RWPE2 (cell line): ENCODE measurements at regions not wholly inside any gene's neighbourhood (a gene's known extent, or its start where the extent isn't known, plus 50 kb on each side); places are given as distances from the start of the nearest gene placed in this dataset.

Experiments used
- ATAC-seq: fragments of 200-7000 bp; cut with Tn5 transposase; 3 replicates; pipeline ENCODE4 v1.9.1; 2021; ENCODE audit warnings: low read depth
- DNase-seq: peaks from one replicate; pipeline ENCODE4 v3.0.0-alpha.2; 2020; ENCODE audit warnings: low spot score
- H3K27ac ChIP-seq: fragments of 450-650 bp; 2 replicates; pipeline ENCODE4 v1.5.1; 2017; ENCODE audit warnings: mild to moderate bottlenecking; ENCODE audit not compliant: poor library complexity, severe bottlenecking
- H3K27me3 ChIP-seq: fragments of 250-450 bp; sonication (Bioruptor Pico); 2 replicates; pipeline ENCODE4 v1.5.1; 2021; ENCODE audit warnings: mild to moderate bottlenecking, moderate library complexity; ENCODE audit not compliant: insufficient read depth, poor library complexity, severe bottlenecking
- H3K36me3 ChIP-seq: fragments of 250-450 bp; sonication (Bioruptor Pico); 2 replicates; pipeline ENCODE4 v1.5.1; 2020; ENCODE audit warnings: low read depth, mild to moderate bottlenecking, moderate library complexity
- H3K4me1 ChIP-seq: fragments of 250-450 bp; sonication (Bioruptor Pico); 2 replicates; pipeline ENCODE4 v1.5.1; 2021; ENCODE audit warnings: mild to moderate bottlenecking, moderate library complexity; ENCODE audit not compliant: insufficient read depth, poor library complexity, severe bottlenecking
- H3K4me3 ChIP-seq: fragments of 250-450 bp; sonication (Bioruptor Pico); 2 replicates; pipeline ENCODE4 v1.5.1; 2021; ENCODE audit warnings: mild to moderate bottlenecking, moderate library complexity; ENCODE audit not compliant: severe bottlenecking
- H3K9me3 ChIP-seq: fragments of 250-450 bp; sonication (Bioruptor Pico); 2 replicates; pipeline ENCODE4 v1.5.1; 2021; ENCODE audit warnings: mild to moderate bottlenecking, moderate library complexity; ENCODE audit not compliant: severe bottlenecking
- CTCF ChIP-seq: fragments of 450-650 bp; IDR thresholded peaks from one replicate; pipeline ENCODE4 v1.5.1; 2017; ENCODE audit warnings: mild to moderate bottlenecking, moderate library complexity; ENCODE audit not compliant: poor library complexity, severe bottlenecking

GRCh38 chr2:847669-848068 lies 103.0 kb upstream of the SNTG2 start:
- DNase-seq (no peak), ATAC-seq (0 out of 3 replicates have a peak, but pooled peaks have one; percentile 31)
- Histone ChIP-seq H3K4me1 (no peaks in the 10 kb centered on the region), H3K9me3 (no peaks in the 10 kb centered on the region), H3K36me3 (no peaks in the 10 kb centered on the region), H3K27ac (no peak overlapping the region), H3K27me3 (no peaks in the 10 kb centered on the region), H3K4me3 (no peak overlapping the region)
- TF ChIP-seq CTCF, result no peak

DNA sequence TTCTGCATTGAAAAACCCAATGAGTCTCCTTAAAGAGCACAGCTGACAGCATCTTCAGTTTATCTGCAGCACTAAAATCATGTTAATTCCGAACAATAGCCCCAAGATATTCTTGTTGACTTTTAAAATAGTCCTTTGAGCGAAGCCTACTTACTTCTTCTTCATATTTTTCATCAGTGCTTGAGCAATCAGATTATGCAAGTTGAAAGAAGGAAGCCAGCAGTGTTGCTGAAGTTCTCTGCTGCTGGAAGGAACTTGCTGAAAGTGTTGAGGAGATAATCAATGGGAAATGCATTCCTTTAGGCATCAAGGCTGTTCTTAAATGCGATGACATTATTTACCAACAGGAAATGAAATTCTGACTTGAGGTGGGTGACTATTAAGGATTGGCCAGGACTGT lies 105.9 kb upstream of the SNTG2 start:
- DNase-seq (no peak), ATAC-seq (no peak)
- TF ChIP-seq CTCF, result no peak
- no peaks in the 10 kb centered on the region for H3K36me3 ChIP-seq
- H3K27me3 ChIP-seq, result no peaks in the 10 kb centered on the region
- H3K4me1 ChIP-seq, result no peaks in the 10 kb centered on the region
- no peaks in the 10 kb centered on the region for H3K9me3 ChIP-seq
- H3K27ac ChIP-seq, result no peak overlapping the region
- no peak overlapping the region for H3K4me3 ChIP-seq

- no peak for DNase-seq
- Histone ChIP-seq H3K4me1 (no peaks in the 10 kb centered on the region), H3K27me3 (no peaks in the 10 kb centered on the region), H3K4me3 (no peak overlapping the region), H3K27ac (no peak overlapping the region), H3K36me3 (no peaks in the 10 kb centered on the region), H3K9me3 (no peaks in the 10 kb centered on the region)
- TF ChIP-seq CTCF, result no peak
- no peak for ATAC-seq
Observed at GRCh38 chr2:842151-842803, 108.4 kb upstream of the SNTG2 start.

DNA sequence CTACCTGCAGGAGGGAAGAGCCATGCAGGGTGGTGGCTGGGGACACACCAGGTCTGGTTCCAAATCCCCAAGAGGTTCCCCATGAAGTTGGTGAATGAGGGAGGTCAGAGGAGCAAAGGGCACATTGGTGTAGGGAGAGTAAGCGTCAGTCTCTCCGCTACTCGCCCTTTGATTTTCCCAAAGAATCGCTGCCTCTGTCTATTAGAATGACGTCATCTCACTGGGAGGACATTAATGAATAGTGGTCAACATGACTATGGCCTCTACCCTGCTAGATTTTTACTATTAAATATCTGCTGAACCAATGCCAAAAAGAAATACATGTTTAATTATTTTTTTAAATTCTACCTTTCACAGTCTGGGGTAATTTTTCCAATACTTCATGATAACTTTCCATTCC lies 109.6 kb upstream of the SNTG2 start:
- DNase-seq (no peak), ATAC-seq (no peak)
- TF ChIP-seq CTCF, result no peak
- Histone ChIP-seq H3K27me3 (no peaks in the 10 kb centered on the region), H3K36me3 (no peaks in the 10 kb centered on the region), H3K9me3 (no peaks in the 10 kb centered on the region), H3K27ac (no peak overlapping the region), H3K4me1 (no peaks in the 10 kb centered on the region), H3K4me3 (no peak overlapping the region)

DNA sequence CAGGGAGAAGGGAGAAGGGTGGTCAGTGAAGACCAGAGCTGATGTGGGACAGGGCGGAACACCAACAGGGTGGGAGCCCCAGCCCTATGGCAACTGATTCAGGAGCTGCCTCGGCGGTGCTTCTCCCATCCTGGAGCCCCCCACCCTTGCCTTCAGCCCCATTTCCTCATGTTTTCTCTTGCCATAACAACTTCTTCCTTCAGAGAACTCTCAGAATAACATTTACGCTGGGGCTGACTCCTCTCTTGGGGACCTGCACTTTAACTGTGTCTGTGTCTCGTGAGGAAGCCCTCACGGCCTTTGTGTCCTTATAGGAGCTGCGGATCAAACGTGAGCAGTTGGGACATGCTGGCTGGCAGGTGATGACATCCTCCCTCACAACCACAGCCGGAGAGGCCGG lies 116.4 kb upstream of the SNTG2 start:
- no peaks in the 10 kb centered on the region for H3K36me3 ChIP-seq
- no peaks in the 10 kb centered on the region for H3K9me3 ChIP-seq
- H3K27me3 ChIP-seq, result no peaks in the 10 kb centered on the region
- no peak overlapping the region for H3K27ac ChIP-seq
- ATAC-seq (no peak), DNase-seq (no peak)
- no peak for TF ChIP-seq CTCF
- H3K4me1 ChIP-seq, result no peaks in the 10 kb centered on the region
- no peak overlapping the region for H3K4me3 ChIP-seq
